ENCODE measurements at regions not wholly inside any gene's neighbourhood (a gene's known extent, or its start where the extent isn't known, plus 50 kb on each side); places are given as distances from the start of the nearest gene placed in this dataset.

GRCh38 chr21:14751602-14752344 is 205.7 kb upstream of the SAMSN1 start:
- TF ChIP-seq JUND (IDR thresholded peaks at IDR 0.05) (no peak), YY1 (IDR thresholded peaks at IDR 0.05; ENCODE audit: low read depth) (no peak), POLR2AphosphoS5 (IDR thresholded peaks at IDR 0.05; ENCODE audit: low read depth, low read length) (no peak), RAD21 (IDR thresholded peaks at IDR 0.05; ENCODE audit: low read length) (no peak), NFIC (IDR thresholded peaks at IDR 0.05; ENCODE audit: borderline replicate concordance) (no peak), REST (IDR thresholded peaks at IDR 0.05; ENCODE audit: low read depth, low read length) (no peak), GATA2 (CRISPR knock-in tag; IDR thresholded peaks at IDR 0.05) (no peak), RXRA (IDR thresholded peaks at IDR 0.05; ENCODE audit: borderline replicate concordance, low read depth) (no peak), GABPA (IDR thresholded peaks at IDR 0.05; ENCODE audit: low read depth) (no peak), EP300 (IDR thresholded peaks at IDR 0.05; ENCODE audit: borderline replicate concordance in 1 of 2, low read depth in 1 of 2, low read length in 1 of 2) (no peak), EZH2phosphoT487 (IDR thresholded peaks at IDR 0.05; ENCODE audit: borderline replicate concordance, low read depth) (no peak), FOXJ3 (CRISPR knock-in tag; IDR thresholded peaks at IDR 0.05) (no peak), USF1 (IDR thresholded peaks at IDR 0.05; ENCODE audit: borderline replicate concordance, low read depth) (no peak), ELF1 (IDR thresholded peaks at IDR 0.05) (no peak), USF2 (IDR thresholded peaks at IDR 0.05; ENCODE audit: borderline replicate concordance, low read depth, low read length) (no peak), NRF1 (IDR thresholded peaks at IDR 0.05; ENCODE audit: low read depth, low read length) (no peak)
- Histone ChIP-seq H3K4me1 (ENCODE audit: control insufficient read depth in 1 of 2, insufficient read depth in 2 of 2, low read depth in 1 of 2, low read length in 1 of 2) (no peaks in the 10 kb centered on the region), H3K9me2 (0 out of 2 replicates have a peak, but pooled peaks cover 6% of the 10 kb centered on the region), H3K79me2 (ENCODE audit: insufficient read depth) (no peaks in the 10 kb centered on the region), H3K36me3 (replicated peaks in 1 of 2; ENCODE audit: control insufficient read depth in 1 of 2, insufficient read depth in 2 of 2, low read length in 1 of 2) (no peaks in the 10 kb centered on the region), H3K27me3 (ENCODE audit: insufficient read depth) (no peaks in the 10 kb centered on the region), H3K9me3 (no peaks in the 10 kb centered on the region), H3K9ac (no peak overlapping the region), H3K27ac (ENCODE audit: low read depth in 2 of 2, low read length in 1 of 2) (no peak overlapping the region), H3K4me3 (ENCODE audit: low read depth in 2 of 2, low read length in 1 of 2) (no peak overlapping the region), H2AFZ (ENCODE audit: low read depth) (no peak overlapping the region), H3F3A (replicated peaks; ENCODE audit: insufficient read depth) (no peaks in the 10 kb centered on the region), H4K20me1 (ENCODE audit: insufficient read depth) (no peaks in the 10 kb centered on the region), H3K4me2 (no peak overlapping the region)
- ChIA-PET CTCF (no interaction called here), POLR2A (no interaction called here)
- WGBS (ENCODE audit: low lambda C conversion rate): 0% methylated on average over 2 of the region's 2 CpGs
- DNase-seq: no peak

All from SK-N-SH (cell line).